Thyroid gland (tissue), 4 donors: ENCODE measurements at regions not wholly inside any gene's neighbourhood (a gene's known extent, or its start where the extent isn't known, plus 50 kb on each side); places are given as distances from the start of the nearest gene placed in this dataset.

Experiments
- DNase-seq, 2 donors: peaks; one replicate each; pipeline ENCODE4 v3.0.0-alpha.2; 2019
- H3K27ac ChIP-seq, 3 donors: fragments of 200-600 bp; sonication (generic); 1 replicate in 2 of 3; 2 replicates in 1 of 3; pipeline ENCODE4 v1.5.1; 2016 to 2019; ENCODE audit warnings: mild to moderate bottlenecking in 1 of 3, moderate library complexity in 1 of 3
- H3K27me3 ChIP-seq: fragments of 200-600 bp; sonication (generic); one replicate; pipeline ENCODE4 v1.5.1; 2019
- H3K36me3 ChIP-seq, 2 donors: fragments of 200-600 bp; sonication (generic); one replicate each; pipeline ENCODE4 v1.5.1; 2016 to 2019
- H3K4me1 ChIP-seq, 2 donors: fragments of 200-600 bp; sonication (generic); one replicate each; pipeline ENCODE4 v1.5.1; 2017 to 2019
- H3K4me3 ChIP-seq, 3 donors: fragments of 200-600 bp; sonication (generic); replicated peaks in 1 of 3; 1 replicate in 2 of 3; 2 replicates in 1 of 3; pipeline ENCODE4 v1.5.1; 2016; ENCODE audit warnings: mild to moderate bottlenecking in 1 of 3
- H3K9me3 ChIP-seq: fragments of 200-600 bp; sonication (generic); one replicate; pipeline ENCODE4 v1.5.1; 2017
- CTCF ChIP-seq, 6 experiments: fragments of 200-600 bp in 3 of 6; fragments of 450-650 bp in 3 of 6; sonication (generic) in 3 of 6; IDR thresholded peaks; one replicate each; pipeline ENCODE4 v1.5.1; 2016 to 2019; ENCODE audit warnings: antibody characterized with exemption in 6 of 6, mild to moderate bottlenecking in 2 of 6, inconsistent platforms in 1 of 6, moderate library complexity in 1 of 6
- POLR2A ChIP-seq, 2 donors: fragments of 450-650 bp; IDR thresholded peaks; one replicate each; pipeline ENCODE4 v1.6.1; 2017; ENCODE audit warnings: antibody characterized with exemption in 2 of 2, mild to moderate bottlenecking in 2 of 2, moderate library complexity in 1 of 2
- WGBS, 2 donors: methylation state at CpG; one replicate each; pipeline ENCODE4 v1.1.5; 2017; 5-methylcytosine and 5-hydroxymethylcytosine counted together
- intact Hi-C: fragments of 100-400 bp; cut with DNase I; formaldehyde crosslinking; loops from one replicate; pipeline ENCODE4 v1.15.1; 2023

GRCh38 chr12:13450231-13451080 is 253.9 kb downstream of the EMP1 start:
- DNase-seq, result peak; percentile 20 to 36
- intact Hi-C loops, result no loop called here
- H3K27me3 ChIP-seq, result no peaks in the 10 kb centered on the region
- H3K9me3 ChIP-seq, result no peaks in the 10 kb centered on the region
- TF ChIP-seq CTCF (IDR thresholded peaks at IDR 0.05) (no peak), POLR2A (IDR thresholded peaks at IDR 0.05) (no peak)
- H3K36me3 ChIP-seq, result no peaks in the 10 kb centered on the region
- peaks cover 0 to 8% of the 10 kb centered on the region in 2 donors for H3K4me1 ChIP-seq
- H3K27ac ChIP-seq, result no peak overlapping the region
- H3K4me3 ChIP-seq, result no peak overlapping the region
- 32 to 47% methylated on average over 2 of the region's 2 CpGs for WGBS, 2 donors

- Histone ChIP-seq H3K36me3 (no peaks in the 10 kb centered on the region), H3K27ac (no peak overlapping the region), H3K4me1 (peaks cover 0 to 5% of the 10 kb centered on the region in 2 donors), H3K4me3 (no peak overlapping the region), H3K9me3 (no peaks in the 10 kb centered on the region), H3K27me3 (no peaks in the 10 kb centered on the region)
- TF ChIP-seq CTCF (IDR thresholded peaks at IDR 0.05) (no peak), POLR2A (IDR thresholded peaks at IDR 0.05) (no peak)
- intact Hi-C loops, result no loop called here
- no peak for DNase-seq
- WGBS, 2 donors, result 87% methylated on average over 4 of the region's 4 CpGs
Measured at GRCh38 chr12:13444076-13444475, 247.6 kb downstream of the EMP1 start.

- Histone ChIP-seq H3K27me3 (no peaks in the 10 kb centered on the region), H3K27ac (no peak overlapping the region), H3K9me3 (no peaks in the 10 kb centered on the region), H3K36me3 (no peaks in the 10 kb centered on the region), H3K4me1 (peaks cover 0 to 5% of the 10 kb centered on the region in 2 donors), H3K4me3 (no peak overlapping the region)
- no peak for TF ChIP-seq CTCF (IDR thresholded peaks at IDR 0.05)
- no peak for TF ChIP-seq POLR2A (IDR thresholded peaks at IDR 0.05)
- intact Hi-C loops, result no loop called here
- peak; percentile 6 for DNase-seq
Measured at GRCh38 chr12:13443498-13443897, 247.0 kb downstream of the EMP1 start.

GRCh38 chr12:13443028-13443427 is 246.5 kb downstream of the EMP1 start:
- intact Hi-C loops, result no loop called here
- no peak for DNase-seq
- H3K27me3 ChIP-seq, result no peaks in the 10 kb centered on the region
- 85 to 89% methylated on average over 2 of the region's 2 CpGs for WGBS, 2 donors
- no peak overlapping the region for H3K27ac ChIP-seq
- no peaks in the 10 kb centered on the region for H3K9me3 ChIP-seq
- no peak overlapping the region for H3K4me3 ChIP-seq
- H3K36me3 ChIP-seq, result no peaks in the 10 kb centered on the region
- H3K4me1 ChIP-seq, result peaks cover 0 to 5% of the 10 kb centered on the region in 2 donors
- no peak for TF ChIP-seq CTCF (IDR thresholded peaks at IDR 0.05)

GRCh38 chr12:13442457-13442856 is 245.9 kb downstream of the EMP1 start:
- Histone ChIP-seq H3K4me1 (peaks cover 0 to 5% of the 10 kb centered on the region in 2 donors), H3K36me3 (no peaks in the 10 kb centered on the region), H3K27ac (no peak overlapping the region), H3K9me3 (no peaks in the 10 kb centered on the region), H3K4me3 (no peak overlapping the region), H3K27me3 (no peaks in the 10 kb centered on the region)
- intact Hi-C loops, result no loop called here
- DNase-seq, result no peak
- WGBS, 2 donors, result 69 to 72% methylated on average over 1 of the region's 1 CpG
- TF ChIP-seq CTCF (IDR thresholded peaks at IDR 0.05) (no peak), POLR2A (IDR thresholded peaks at IDR 0.05) (no peak)
